ENCODE measurements at regions not wholly inside any gene's neighbourhood (a gene's known extent, or its start where the extent isn't known, plus 50 kb on each side); places are given as distances from the start of the nearest gene placed in this dataset.

DNA sequence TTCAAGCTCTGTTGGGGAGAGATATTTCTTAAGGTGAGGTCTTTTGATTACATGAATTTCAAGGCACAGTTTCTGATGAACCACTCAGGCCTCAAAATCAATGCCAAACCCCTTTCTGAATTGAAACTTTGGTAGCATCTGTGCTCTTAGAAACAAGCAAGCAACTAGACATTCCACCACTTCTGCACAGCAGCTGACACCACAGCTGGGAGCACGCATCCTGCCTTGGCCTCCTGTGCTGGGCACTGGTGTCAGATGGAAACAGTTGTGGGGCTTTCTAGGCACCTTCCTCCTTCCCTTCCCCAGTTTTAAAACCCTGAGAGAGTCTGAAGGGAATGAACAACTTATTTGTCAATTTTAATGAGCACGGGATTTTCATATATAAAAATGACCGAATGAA is 360.2 kb downstream of the ADGRL2 start:
- no peaks in the 10 kb centered on the region for H3K27me3 ChIP-seq
- WGBS, 3 donors = 69 to 93% (median 80%) methylated on average over 3 of the region's 3 CpGs
- no peak for DNase-seq
- intact Hi-C loops (cut with DNase I) = no loop called here
- no peaks in the 10 kb centered on the region for H3K9me3 ChIP-seq
- peaks cover 2% of the 10 kb centered on the region for H3K4me1 ChIP-seq (ENCODE audit: insufficient read depth)
- TF ChIP-seq POLR2A (IDR thresholded peaks at IDR 0.05) (no peak), CTCF (IDR thresholded peaks at IDR 0.05) (no peak), EP300 (IDR thresholded peaks at IDR 0.05) (no peak)
- no peaks in the 10 kb centered on the region for H3K36me3 ChIP-seq
- H3K4me3 ChIP-seq = no peak overlapping the region
- H3K27ac ChIP-seq = no peak overlapping the region

DNA sequence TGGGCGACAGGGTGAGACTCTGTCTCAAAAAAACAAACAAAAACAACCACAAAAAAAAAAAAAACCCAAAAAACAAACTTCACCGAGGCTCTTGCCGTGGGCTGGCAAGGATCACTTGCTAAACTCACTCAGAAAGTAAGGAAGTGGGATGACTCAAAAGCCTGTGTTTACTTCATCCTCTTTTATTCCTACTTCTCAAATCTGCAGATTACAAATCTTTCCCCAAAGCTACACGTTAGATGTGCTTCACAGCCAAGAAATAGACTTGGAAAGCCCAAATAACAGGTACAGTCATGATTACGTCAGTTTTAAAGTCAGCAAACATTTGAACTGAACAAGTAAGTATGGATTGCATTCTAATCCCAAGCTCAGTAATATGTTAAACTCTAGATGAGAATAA is 359.3 kb downstream of the ADGRL2 start:
- DNase-seq = no peak
- Histone ChIP-seq H3K36me3 (no peaks in the 10 kb centered on the region), H3K27ac (no peak overlapping the region), H3K27me3 (no peaks in the 10 kb centered on the region), H3K4me3 (no peak overlapping the region), H3K9me3 (no peaks in the 10 kb centered on the region), H3K4me1 (ENCODE audit: insufficient read depth) (peaks cover 2% of the 10 kb centered on the region)
- intact Hi-C loops (cut with DNase I) = no loop called here
- WGBS, 3 donors = 75 to 78% (median 77%) methylated on average over 5 of the region's 5 CpGs
- no peak for TF ChIP-seq EP300 (IDR thresholded peaks at IDR 0.05)
- TF ChIP-seq CTCF (IDR thresholded peaks at IDR 0.05) = no peak
- TF ChIP-seq POLR2A (IDR thresholded peaks at IDR 0.05) = no peak

- Histone ChIP-seq H3K27ac (no peak overlapping the region), H3K4me1 (ENCODE audit: insufficient read depth) (peaks cover 2% of the 10 kb centered on the region), H3K36me3 (no peaks in the 10 kb centered on the region), H3K27me3 (no peaks in the 10 kb centered on the region), H3K9me3 (no peaks in the 10 kb centered on the region), H3K4me3 (no peak overlapping the region)
- no peak for TF ChIP-seq EP300 (IDR thresholded peaks at IDR 0.05)
- DNase-seq = no peak
- intact Hi-C loops (cut with DNase I) = no loop called here
- WGBS, 3 donors = 92 to 95% (median 94%) methylated on average over 4 of the region's 4 CpGs
Observed at GRCh38 chr1:82158981-82159380, 358.2 kb downstream of the ADGRL2 start.

DNA sequence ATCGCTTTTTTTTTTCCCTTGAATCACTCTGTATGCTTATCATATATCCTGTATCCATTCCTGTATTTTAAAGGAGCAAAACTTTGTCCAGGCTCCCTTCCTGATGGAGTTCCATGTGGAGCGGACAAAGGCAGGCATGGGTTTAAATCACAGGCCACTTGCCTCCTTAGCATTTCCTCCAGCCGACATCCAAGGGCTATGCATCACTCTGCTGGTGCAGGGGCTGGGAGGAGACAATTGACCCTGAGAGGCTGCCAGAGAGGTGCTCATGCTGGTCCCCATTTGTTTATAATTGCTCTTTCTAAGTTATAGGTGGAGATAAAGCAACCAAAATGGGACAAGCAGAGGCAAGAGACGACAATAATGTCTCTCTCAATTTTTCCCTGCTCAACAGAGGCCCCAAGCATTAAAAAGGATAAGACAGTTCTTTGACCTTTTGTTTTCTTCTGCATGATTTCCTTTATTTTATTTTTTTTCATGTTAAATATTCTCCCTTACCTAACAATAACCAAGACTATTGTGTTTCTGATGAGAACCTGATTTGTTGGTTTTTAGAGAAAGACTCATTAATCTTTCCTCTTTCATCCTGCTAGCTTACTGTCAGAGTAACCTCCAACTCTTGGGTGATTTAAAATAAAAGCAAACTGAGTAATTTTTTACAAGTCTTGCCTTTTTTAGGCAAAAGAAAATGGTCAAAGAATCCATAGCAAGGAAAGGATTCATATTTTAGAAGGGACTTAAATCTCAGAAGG is 353.7 kb downstream of the ADGRL2 start:
- DNase-seq = no peak
- no peaks in the 10 kb centered on the region for H3K36me3 ChIP-seq
- TF ChIP-seq EP300 (IDR thresholded peaks at IDR 0.05) (no peak), CTCF (IDR thresholded peaks at IDR 0.05) (no peak), POLR2A (IDR thresholded peaks at IDR 0.05) (no peak)

DNA sequence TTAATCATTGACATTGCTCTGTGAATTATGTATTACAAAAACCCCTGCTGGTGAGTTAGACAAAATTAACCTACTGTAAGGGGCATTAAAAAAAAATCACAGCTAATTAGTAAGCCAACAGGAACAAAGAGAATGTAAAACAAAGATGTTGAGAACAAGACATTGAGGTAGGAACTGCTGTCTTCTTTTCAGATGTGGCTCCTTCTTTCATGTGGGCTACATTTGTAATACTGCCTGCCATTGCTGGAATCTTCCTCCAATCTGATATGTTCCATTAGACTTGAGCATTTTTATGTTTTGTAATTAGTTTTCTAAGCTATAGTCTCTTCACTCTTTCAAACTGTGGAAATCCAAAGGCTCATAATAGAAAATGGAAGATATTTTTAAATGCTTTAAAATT is 353.0 kb downstream of the ADGRL2 start:
- Histone ChIP-seq H3K4me1 (ENCODE audit: insufficient read depth) (no peaks in the 10 kb centered on the region), H3K27me3 (no peaks in the 10 kb centered on the region), H3K36me3 (no peaks in the 10 kb centered on the region), H3K9me3 (no peaks in the 10 kb centered on the region), H3K4me3 (no peak overlapping the region), H3K27ac (no peak overlapping the region)
- TF ChIP-seq EP300 (IDR thresholded peaks at IDR 0.05) = no peak
- intact Hi-C loops (cut with DNase I) = no loop called here
- no peak for DNase-seq

More for the DNA sequence above, 353.7 kb downstream of the ADGRL2 start:
- 66 to 92% (median 69%) methylated on average over 4 of the region's 4 CpGs for WGBS, 3 donors
- Histone ChIP-seq H3K27ac (no peak overlapping the region), H3K4me1 (ENCODE audit: insufficient read depth) (no peaks in the 10 kb centered on the region), H3K9me3 (no peaks in the 10 kb centered on the region), H3K4me3 (no peak overlapping the region), H3K27me3 (no peaks in the 10 kb centered on the region)
- intact Hi-C loops (cut with DNase I) = no loop called here
